Brain microvascular endothelial cell (primary cell): ENCODE measurements at regions not wholly inside any gene's neighbourhood (a gene's known extent, or its start where the extent isn't known, plus 50 kb on each side); places are given as distances from the start of the nearest gene placed in this dataset.

Experiments used
- DNase-seq: peaks from one replicate; pipeline ENCODE4 v3.0.0-alpha.2; 2020
- H3K27ac ChIP-seq: fragments of 250-450 bp; sonication (Bioruptor Pico); 2 replicates; pipeline ENCODE4 v1.5.1; 2020; ENCODE audit warnings: mild to moderate bottlenecking, moderate library complexity
- H3K27me3 ChIP-seq: fragments of 250-450 bp; sonication (Bioruptor Pico); replicated peaks from 2 replicates; pipeline ENCODE4 v1.5.1; 2020; ENCODE audit warnings: mild to moderate bottlenecking
- H3K36me3 ChIP-seq: fragments of 250-450 bp; sonication (Bioruptor Pico); replicated peaks from 2 replicates; pipeline ENCODE4 v1.5.1; 2020; ENCODE audit warnings: mild to moderate bottlenecking
- H3K4me3 ChIP-seq: 2 replicates; pipeline ENCODE4 v1.5.1; 2011; ENCODE audit warnings: low read depth, mild to moderate bottlenecking, control low read depth, low read length, moderate library complexity
- CTCF ChIP-seq: IDR thresholded peaks from 2 replicates; pipeline ENCODE4 v1.5.1; 2011; ENCODE audit warnings: low read depth, mild to moderate bottlenecking, moderate library complexity, low read length, control low read depth, inconsistent platforms; ENCODE audit errors: missing control alignments
- in situ Hi-C: cut with HindIII; loops from 2 replicates; pipeline ENCODE4 v1.10.0; 2017; ENCODE audit warnings: low sequenced_read_pairs, low pct_ligation_motif_present

GRCh38 chr13:90308249-90308648, 1039.2 kb upstream of the MIR17HG start:
- H3K27me3 ChIP-seq, result no peaks in the 10 kb centered on the region
- TF ChIP-seq CTCF, result no peak
- in situ Hi-C loops, result no loop called here
- H3K36me3 ChIP-seq, result no peaks in the 10 kb centered on the region
- no peak overlapping the region for H3K27ac ChIP-seq
- no peak for DNase-seq
- no peak overlapping the region for H3K4me3 ChIP-seq

- no peak for DNase-seq
- no peaks in the 10 kb centered on the region for H3K27me3 ChIP-seq
- H3K4me3 ChIP-seq, result no peak overlapping the region
- no peaks in the 10 kb centered on the region for H3K36me3 ChIP-seq
- no peak for TF ChIP-seq CTCF
- in situ Hi-C loops, result no loop called here
- H3K27ac ChIP-seq, result no peak overlapping the region
These were observed 1035.6 kb upstream of the MIR17HG start for GRCh38 chr13:90311929-90312328.

GRCh38 chr13:90315061-90315460, 1032.4 kb upstream of the MIR17HG start:
- TF ChIP-seq CTCF, result no peak
- DNase-seq, result no peak
- in situ Hi-C loops, result no loop called here
- H3K27ac ChIP-seq, result no peak overlapping the region
- no peaks in the 10 kb centered on the region for H3K27me3 ChIP-seq
- no peak overlapping the region for H3K4me3 ChIP-seq
- H3K36me3 ChIP-seq, result no peaks in the 10 kb centered on the region

GRCh38 chr13:90320664-90321063, 1026.8 kb upstream of the MIR17HG start:
- Histone ChIP-seq H3K27me3 (no peaks in the 10 kb centered on the region), H3K36me3 (no peaks in the 10 kb centered on the region), H3K4me3 (no peak overlapping the region), H3K27ac (no peak overlapping the region)
- TF ChIP-seq CTCF, result no peak
- DNase-seq, result no peak
- in situ Hi-C loops, result no loop called here

- Histone ChIP-seq H3K27ac (no peak overlapping the region), H3K27me3 (no peaks in the 10 kb centered on the region), H3K4me3 (no peak overlapping the region), H3K36me3 (no peaks in the 10 kb centered on the region)
- in situ Hi-C loops, result no loop called here
- DNase-seq, result no peak
- no peak for TF ChIP-seq CTCF
These were observed 1026.1 kb upstream of the MIR17HG start for GRCh38 chr13:90321281-90321931.

- Histone ChIP-seq H3K27me3 (no peaks in the 10 kb centered on the region), H3K4me3 (no peak overlapping the region), H3K36me3 (no peaks in the 10 kb centered on the region), H3K27ac (no peak overlapping the region)
- in situ Hi-C loops, result no loop called here
- no peak for DNase-seq
- no peak for TF ChIP-seq CTCF
These were observed 1017.8 kb upstream of the MIR17HG start for GRCh38 chr13:90329641-90330040.
